GM21360 (cell line): ENCODE measurements at regions not wholly inside any gene's neighbourhood (a gene's known extent, or its start where the extent isn't known, plus 50 kb on each side); places are given as distances from the start of the nearest gene placed in this dataset.

Experiments
- ATAC-seq: cut with Tn5 transposase; IDR thresholded peaks from one replicate; pipeline ENCODE4 v1.9.1; 2021; ENCODE audit warnings: mild to moderate bottlenecking, moderate library complexity; ENCODE audit not compliant: unreplicated experiment

DNA sequence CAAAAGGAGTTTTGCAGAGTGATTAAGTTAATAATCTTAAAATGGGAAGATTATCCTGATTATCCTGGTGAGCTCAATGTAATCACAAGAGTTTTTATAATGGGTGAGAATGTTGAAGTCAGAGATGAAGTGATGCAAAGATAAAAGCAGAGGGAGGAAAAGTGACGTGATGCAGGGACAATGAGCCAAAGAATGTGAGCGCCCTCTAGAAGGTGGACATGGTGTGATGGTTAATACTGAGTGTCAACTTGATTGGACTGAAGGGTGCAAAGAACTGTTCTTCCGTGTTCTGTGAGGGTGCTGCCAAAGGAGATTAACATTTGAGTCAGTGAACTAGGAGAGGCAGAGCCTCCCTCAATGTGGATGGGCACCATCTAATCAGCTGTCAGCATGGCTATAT, 569.6 kb upstream of the AGTR1 start:
- ATAC-seq, result no peak

DNA sequence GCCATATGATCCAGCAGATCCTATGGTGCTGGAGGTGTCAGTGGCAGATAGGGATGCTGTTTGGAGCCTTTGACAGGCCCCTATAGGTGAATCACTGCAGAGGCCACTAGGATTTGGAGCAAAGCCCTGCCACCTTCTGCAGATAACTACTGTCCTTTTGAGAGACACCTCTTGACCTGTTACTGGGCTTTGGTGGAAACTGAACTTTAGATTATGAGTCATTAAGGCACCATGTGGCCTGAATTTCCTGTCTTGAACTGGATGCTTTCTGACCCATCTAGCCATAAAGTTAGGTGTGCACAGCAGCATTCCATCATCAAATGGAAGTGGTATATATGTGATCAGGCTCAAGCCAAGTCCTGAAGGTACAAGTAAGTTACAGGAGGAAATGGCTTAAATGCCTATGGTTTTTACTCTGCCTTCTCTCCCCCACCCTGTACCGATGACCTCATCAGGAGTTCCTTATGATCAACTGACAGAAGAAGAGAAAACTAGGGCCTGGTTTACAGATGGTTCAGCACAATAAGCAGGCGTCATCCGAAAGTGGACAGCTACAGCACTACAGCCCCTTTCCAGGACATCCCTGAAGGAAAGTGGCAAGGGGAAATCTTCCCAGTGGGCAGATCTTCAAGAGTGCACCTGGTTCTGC, 565.6 kb upstream of the AGTR1 start:
- ATAC-seq, result no peak

DNA sequence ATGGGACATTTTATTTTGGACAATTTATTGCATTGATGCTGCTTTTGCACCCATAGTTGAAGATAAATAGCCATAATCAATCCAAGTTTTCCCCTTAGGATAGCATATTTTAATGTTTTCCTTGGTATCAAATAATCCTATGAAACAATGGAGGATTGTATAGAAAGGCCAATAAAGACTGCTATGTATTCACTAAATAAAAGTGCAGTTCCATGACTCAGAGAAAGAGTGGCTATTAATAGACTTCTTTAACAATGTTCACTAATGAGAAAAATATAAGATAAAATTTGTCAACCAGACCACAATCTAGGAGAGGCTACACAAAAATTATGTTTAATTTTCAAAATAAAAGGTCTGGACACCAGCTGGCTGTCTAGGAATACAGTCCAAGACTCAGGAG, 560.9 kb upstream of the AGTR1 start:
- no peak for ATAC-seq

DNA sequence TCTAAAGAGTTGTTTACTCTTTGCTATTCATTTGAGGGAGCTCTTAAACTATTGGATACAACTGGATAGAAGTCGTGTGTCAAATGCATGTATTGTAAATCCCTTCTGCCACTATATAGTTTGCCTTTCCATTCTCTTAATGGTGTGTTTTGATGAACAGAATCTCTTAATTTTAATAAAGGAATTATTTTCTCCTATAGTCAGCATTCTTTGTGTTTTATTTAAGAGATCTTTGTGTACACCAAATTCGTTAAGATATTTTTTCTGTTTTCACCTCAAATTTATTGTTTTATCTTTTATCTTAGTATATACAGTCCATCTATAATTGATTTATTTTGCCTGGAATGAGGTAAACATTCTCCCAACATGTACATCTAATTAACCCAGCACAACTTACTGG, 551.5 kb upstream of the AGTR1 start:
- ATAC-seq, result no peak

DNA sequence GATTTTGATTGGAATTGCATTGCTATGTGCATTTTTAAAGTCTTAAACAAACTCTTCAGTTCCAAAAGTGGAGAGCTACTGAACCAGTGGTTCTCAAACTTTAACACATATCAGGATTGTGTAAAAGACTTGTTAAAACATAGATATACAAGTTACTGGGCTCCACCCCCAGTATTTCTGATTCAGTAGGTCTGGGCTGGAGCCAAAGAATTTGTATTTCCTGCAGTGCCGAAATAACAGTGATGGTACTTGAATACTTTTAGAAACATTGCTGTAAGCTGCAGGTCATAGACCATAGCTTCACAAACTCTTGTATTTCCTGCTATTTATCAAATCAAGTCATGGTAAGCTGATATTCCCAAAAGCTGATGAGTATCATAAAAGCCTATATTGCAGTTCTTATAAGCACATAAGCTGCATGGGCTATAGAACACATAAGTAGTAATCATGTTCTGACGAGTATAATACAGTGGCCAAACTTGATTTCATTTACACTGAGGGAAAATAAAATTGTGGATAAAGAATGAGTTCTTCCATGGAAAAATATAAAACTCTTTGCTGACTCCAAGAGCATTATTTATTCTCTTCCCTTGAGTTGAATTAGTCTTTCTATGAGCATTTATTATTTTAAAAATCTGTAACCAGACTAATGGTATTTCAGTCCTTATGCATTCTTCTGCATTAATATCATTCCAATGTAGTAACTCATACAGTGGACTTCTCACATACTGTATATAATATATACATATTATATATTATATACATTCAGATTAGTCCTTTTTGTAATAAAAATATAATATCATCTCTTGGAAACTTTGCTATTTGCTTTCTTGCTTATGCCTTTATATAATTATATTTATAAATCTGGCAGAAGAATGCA, 550.5 kb upstream of the AGTR1 start:
- no peak for ATAC-seq

DNA sequence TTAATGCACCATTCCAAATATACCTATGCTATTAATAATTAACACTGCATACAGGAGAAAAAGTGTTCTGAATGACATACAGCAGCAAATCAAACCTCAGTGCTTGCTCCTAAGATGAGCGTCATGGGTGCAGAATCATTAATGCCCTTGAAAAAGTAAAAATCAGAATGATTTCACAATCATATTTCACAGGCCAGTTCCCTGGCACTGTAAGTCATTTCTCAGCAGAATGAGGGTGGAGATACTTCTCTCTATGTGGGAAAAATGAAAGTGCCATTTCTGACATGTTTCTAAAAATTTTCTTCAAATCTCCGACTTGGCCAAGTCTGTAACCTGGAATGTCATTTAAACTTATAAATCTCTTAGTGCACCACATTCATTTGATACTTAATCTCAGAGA, 549.8 kb upstream of the AGTR1 start:
- ATAC-seq, result no peak

DNA sequence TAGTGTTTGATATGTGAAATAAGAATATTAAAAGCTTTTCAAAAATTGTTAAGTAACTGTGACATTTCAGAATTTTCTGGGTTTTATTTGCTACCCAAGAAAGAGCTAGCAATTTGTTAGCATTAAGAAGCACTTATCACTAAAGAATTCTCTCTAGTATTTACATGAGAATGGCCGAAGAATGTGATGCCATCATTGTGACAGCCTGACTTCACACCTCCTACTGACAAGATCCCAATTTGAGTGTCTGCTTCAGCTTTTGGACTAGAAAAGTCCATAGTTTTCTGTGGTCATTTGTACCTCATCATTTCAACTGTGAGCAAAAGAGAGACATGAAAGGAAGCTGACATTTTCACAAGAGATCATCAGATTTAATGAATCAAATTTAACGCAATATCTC, 548.1 kb upstream of the AGTR1 start:
- no peak for ATAC-seq

DNA sequence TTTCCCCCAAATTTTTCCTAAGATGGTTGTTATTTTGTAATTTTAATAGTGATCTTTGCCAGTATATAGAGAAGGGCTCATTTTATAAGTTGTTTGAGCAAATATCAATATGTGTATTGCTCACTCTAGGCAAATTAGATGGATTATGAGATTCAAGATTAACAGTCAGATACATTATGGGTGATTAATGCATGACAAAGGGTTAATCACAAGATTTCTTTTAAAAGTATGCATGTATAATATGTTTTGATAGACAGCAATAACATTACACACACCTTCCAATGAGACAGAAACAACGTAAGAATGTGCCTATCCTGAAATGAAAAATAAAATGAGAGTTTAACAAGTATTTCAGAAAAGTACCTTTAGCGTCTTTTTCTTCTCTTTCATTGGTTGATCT, 547.6 kb upstream of the AGTR1 start:
- ATAC-seq, result no peak

DNA sequence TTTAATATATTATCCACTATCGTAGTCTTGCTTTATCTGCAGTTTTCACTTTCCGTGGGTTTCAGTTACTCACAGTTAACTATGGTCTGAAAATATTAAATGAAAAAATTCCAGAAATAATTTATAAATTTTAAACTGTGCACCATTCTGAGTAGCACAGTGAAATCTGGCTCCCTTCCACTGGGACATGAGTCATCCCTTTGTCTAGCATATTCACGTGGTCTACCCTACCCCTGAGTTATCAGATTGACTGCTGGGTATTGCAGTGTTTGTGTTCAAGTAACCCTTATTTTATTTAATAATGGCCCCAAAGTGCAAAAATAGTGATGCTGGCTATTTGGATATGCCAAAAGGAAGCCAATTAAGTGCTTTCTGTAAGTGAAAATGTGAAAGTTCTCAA, 539.5 kb upstream of the AGTR1 start:
- ATAC-seq, result no peak

DNA sequence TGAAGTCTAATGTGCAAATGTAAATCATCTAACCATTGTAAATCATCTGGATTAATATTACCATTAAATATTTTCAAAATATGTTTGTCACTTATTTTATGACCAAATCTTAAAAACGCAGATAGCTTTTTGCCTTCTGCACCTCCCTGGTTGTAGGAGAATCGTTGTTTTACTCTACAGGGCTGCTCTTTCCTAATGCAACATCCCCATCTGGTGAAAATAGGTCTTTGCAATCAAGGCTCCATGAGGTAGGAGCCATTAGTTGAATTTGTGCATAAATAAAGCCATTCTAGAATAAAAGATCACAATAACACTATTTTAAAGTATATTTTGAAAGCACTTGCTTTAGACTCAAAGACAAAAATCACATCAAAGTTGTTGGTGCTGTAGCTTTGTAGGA, 535.6 kb upstream of the AGTR1 start:
- ATAC-seq, result no peak

DNA sequence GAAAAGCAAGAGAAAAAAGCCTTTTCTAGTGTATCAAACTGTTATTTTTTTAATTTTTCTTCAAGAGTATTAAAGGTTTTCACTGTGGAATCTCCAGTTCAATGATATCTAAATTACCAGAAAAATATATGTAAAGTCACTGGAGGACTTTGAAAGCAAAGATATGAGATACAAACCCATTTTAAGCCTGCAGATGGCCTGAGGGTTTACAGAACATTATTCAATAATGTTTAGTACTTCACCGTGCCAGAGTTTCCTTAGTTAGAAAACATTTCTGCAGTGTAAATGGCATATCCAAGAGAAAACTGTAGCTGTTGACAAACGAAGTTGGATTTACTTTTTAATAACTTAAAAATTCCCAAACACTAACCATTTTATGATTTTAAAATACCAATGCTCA, 529.4 kb upstream of the AGTR1 start:
- no peak for ATAC-seq

DNA sequence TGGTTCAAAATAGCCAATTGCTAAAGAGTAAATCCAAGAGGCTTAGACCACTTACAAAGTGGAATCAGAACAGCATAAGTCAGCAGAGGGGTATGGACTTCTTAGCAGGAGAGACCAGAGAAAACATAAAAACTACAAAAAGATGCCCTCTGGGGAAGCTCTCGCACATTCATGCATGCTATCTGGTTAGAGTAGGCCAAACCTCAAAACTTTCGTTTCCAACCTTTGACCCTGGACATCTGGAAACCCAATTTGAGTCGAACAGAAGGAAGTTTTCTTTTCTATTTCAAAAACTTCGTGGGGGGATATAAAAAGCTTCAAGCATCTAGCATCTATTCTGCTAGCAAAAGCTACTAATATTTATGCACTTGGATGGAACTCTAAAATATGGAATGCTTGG, 523.9 kb upstream of the AGTR1 start:
- no peak for ATAC-seq

DNA sequence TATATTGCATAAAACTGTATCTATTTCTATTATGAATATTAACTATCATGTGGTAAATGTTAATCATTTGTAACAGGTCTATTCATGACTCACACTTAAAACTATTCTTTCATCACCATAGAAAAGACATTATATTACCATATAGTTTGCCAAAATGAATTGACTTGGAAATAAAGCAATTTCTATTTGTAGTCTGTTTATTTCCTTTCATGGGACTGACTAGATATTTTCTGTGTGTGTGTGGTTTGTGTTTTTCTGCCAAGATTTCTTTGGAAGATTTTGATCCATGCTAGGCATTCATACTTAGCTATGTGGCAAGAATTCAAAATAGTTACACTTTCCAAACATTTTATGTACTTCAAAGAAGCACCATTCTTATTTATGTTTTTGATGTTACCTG, 522.5 kb upstream of the AGTR1 start:
- no peak for ATAC-seq

DNA sequence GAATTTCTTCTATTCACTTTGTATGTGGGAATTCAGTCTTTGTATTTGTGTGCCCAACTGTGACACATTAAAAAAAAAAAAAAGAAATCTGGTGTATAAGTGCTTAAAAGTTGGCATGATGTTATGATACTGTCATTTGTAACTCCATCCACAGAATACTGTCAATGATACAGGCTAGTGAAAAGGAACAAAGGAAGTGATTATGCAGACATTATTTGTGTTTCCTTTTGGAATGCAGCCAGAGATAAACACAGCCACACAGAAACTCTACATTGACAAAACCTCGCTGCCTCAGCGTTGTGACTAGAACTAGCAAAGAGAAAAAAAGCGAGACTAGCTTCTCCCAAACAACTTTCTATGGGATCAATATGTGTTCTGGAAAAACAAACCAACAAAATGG, 519.2 kb upstream of the AGTR1 start:
- ATAC-seq, result no peak

DNA sequence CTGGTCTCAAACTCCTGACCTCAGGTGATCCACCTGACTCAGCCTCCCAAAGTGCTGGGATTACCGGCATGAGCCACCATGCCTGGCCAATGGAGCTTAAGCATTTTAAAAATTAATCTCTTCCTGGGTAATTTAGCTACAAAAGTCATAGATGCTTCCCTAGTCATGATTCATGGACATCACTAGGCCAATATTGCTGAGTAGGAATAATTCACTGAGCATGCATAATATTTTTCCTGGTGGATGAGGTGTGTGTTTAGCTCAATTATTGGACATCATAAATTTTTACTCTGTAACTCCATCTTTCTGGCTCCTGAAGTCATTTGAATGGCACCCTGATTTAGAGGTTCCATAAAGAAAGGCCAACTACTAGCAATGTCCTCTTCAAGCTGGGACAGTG, 512.9 kb upstream of the AGTR1 start:
- ATAC-seq, result no peak

DNA sequence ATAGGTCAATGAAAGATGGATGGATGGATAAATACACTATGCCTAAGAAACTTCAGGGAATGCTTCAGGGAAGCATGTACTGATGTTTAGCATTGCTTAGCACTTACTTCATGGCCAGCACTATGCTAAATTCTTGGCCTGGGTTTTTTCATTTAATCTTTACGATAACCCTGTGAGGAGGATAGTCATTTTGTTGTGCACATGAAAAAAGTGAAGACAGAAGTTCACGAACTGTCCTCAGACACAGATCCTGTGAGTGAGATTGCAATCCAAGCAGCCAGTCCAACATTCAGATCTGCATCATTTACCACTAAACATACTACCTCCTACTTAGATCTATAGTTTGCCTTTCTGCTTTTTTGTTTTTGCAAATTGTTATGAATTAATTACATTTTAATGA, 510.8 kb upstream of the AGTR1 start:
- ATAC-seq, result no peak

DNA sequence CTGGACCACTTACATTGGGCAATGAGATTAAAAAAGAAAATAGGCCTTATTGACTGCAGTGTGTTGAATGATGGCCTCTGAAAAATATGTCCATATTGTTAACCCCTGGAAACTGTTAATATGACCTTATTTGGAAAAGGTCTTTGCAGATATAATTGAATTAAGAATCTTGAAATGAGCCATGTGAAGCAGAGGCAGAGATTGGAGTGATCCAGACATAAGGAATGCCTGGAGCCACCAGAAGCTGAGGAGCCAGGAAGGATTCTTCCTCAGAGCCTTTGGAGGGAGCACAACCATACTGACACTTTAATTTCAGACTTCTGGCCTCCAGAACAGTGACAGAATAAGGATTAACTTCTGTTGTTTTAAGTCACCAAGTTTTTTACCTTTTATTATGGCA, 510.4 kb upstream of the AGTR1 start:
- ATAC-seq, result no peak

DNA sequence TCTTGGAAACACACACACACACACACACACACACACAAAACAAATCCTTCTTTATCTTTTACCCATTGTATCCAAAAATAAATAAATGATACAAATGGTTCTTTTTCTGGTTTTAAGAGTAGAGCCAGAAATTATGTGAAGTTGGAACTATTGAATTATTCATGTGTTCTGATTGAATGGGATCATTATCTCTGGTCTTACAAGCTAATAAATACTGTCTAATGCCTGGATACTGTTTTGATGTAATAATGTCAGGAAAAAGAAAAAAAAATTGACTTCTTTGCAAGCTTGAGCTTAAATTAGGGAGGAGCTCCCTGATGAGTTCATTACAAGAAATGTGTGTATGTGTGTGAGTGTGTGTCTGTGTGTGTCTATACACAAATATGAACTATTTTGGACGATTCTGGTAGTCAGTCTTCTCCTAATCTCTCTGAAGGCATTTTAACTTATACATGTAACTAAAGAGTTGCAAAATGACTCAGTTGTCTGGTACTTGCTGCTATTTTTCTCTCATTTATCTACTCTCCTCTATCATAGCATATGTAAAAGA, 507.2 kb upstream of the AGTR1 start:
- no peak for ATAC-seq

DNA sequence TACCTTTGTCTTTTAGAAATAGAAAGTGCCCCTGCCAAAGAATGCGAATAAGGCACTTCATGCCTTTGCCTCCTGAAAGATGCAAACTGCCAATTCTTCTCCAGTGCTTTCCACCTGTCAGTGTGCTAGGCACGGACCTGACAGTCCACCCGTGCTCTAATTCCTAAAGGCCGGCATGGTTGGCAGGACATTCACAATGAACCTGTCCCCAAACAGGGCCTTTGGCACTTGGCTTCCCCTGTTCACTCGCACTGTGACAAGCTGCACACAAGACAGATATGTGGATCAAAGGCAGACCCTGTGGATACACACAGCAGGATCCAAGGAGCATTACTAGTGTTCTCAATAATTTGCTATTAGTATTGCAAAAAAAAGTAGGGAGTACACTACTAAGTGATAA, 505.7 kb upstream of the AGTR1 start:
- ATAC-seq, result no peak

DNA sequence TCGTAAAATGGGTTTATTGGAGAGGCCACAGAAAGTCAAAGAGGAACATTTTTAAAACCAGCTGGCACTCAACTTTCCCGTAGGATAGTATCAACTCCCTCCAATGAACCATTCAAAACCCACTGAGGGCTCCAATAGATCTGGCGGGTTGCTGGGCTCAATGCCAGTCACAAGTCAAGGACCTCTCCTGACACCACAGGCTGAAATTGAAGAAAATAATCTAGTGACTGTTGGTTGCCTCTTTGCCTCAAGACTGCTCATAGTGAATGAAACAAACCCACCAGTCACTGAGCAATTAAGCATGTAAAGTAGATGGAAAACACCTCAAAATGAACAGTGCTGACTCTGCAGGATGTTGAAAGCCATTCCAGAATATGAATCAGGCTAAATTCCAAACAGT, 500.6 kb upstream of the AGTR1 start:
- ATAC-seq, result no peak

DNA sequence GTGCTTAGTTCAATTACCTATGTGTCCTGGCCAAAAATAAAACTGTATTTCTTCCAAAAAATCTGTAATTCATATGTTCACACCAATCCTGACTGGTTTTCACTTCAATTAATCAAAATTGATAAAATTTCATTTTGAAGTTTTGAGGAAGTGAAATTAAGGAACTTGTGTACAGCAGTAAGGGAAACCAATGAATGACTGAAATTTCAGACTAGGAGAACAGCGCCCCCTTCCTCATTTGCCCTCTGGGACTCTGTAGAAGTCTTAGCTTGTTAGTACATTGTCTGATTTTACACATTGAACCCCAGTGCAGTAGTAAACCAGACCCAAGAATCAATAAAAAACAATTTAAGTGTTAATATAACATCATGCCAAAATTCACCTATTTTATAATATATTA, 495.3 kb upstream of the AGTR1 start:
- no peak for ATAC-seq

DNA sequence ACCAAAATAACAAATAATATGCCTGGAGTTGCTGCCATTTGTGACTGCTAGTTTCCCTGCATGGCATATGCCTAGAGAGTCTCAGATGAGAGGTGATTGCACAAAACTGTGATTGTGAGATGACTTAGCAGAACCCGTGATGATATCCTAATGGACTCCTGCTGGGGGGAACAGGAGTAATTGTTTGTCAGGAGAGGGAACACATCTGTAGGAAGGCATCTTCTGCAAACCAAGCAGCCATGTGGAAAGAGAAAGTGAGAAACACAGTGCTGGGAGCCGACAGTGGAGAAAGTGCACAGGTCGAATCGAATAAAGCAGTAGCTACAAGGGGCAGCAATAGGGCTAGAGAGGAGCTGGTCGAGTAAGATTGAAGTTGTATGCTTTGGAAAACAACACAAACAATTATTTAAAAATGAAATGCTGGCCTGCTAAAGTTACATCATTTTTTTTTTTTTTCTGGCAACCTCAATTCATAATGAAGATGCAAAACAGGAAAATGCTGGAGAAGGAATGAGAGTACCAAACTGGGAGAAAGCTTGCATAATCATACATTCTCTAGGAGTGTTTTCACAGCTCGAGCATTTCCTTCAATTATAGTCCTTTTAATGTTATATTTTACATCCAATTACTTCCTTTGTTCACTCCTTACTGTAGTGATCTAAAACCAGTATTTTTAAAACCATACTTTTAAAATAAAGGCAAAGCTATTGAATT, 494.2 kb upstream of the AGTR1 start:
- ATAC-seq, result no peak
